Endothelial cell of umbilical vein (primary cell): ENCODE measurements at regions not wholly inside any gene's neighbourhood (a gene's known extent, or its start where the extent isn't known, plus 50 kb on each side); places are given as distances from the start of the nearest gene placed in this dataset.

ENCODE experiments used
- BruUV-seq: library from RNA; stranded (reverse); fragments of 400-500 nt; replicated peaks from 2 replicates; lab custom pipeline; 2021; lab: Mats Ljungman, UMichigan
- CTCF ChIA-PET: fragments of 300-600, 350-600 bp; sonication (Branson Sonifier 250); formaldehyde crosslinking; loops from one replicate; lab custom pipeline; 2021; ENCODE audit warnings: antibody characterized with exemption, inconsistent platforms; lab: Charles Lee
- POLR2A ChIA-PET: fragments of 300-600, 350-600 bp; sonication (Branson Sonifier 250); formaldehyde crosslinking; loops from one replicate; lab custom pipeline; 2021; ENCODE audit warnings: antibody characterized with exemption, inconsistent platforms; lab: Charles Lee
- DNase-seq: peaks from one replicate; pipeline ENCODE4 v3.0.0-alpha.2; 2011; ENCODE audit warnings: low read depth, low spot score
- FAIRE-seq: peaks from 2 replicates; lab custom pipeline; 2011; peaks lifted over from hg19 to GRCh38; lab: Jason Lieb, UNC
- H2AFZ ChIP-seq: 2 replicates; pipeline ENCODE4 v1.6.0; 2012; ENCODE audit warnings: low read depth, low read length, control low read depth, inconsistent platforms
- H3K27ac ChIP-seq: 2 replicates; pipeline ENCODE4 v1.5.1; 2011; ENCODE audit warnings: low read depth, mild to moderate bottlenecking, control low read depth, low read length, moderate library complexity; ENCODE audit not compliant: insufficient read depth
- H3K27me3 ChIP-seq, 2 experiments: 2 replicates each; pipeline versions ENCODE4 v1.6.0 to v1.6.1; 2011; ENCODE audit warnings: low read length in 2 of 2, mixed read lengths in 1 of 2; ENCODE audit not compliant: control insufficient read depth in 2 of 2, insufficient read depth in 2 of 2
- H3K36me3 ChIP-seq, 2 experiments: 2 replicates in 1 of 2; 3 replicates in 1 of 2; pipeline ENCODE4 v1.5.1; 2011; ENCODE audit warnings: low read length in 2 of 2, mild to moderate bottlenecking in 1 of 2, moderate library complexity in 1 of 2; ENCODE audit not compliant: control insufficient read depth in 2 of 2, insufficient read depth in 2 of 2; ENCODE audit errors: extremely low read depth in 1 of 2
- H3K4me1 ChIP-seq: 3 replicates; pipeline ENCODE4 v1.5.1; 2011; ENCODE audit warnings: mild to moderate bottlenecking, low read length; ENCODE audit not compliant: control insufficient read depth, insufficient read depth; ENCODE audit errors: extremely low read depth
- H3K4me2 ChIP-seq: 2 replicates; pipeline ENCODE4 v1.6.1; 2011; ENCODE audit warnings: low read length, control low read depth, mixed read lengths; ENCODE audit not compliant: insufficient read depth
- H3K4me3 ChIP-seq, 3 experiments: fragments of 200-600 bp in 1 of 3; sonication (generic), shearing (Covaris generic) in 1 of 3; replicated peaks in 1 of 3; 2 replicates each; pipeline ENCODE4 v1.5.1; 2011 to 2016; ENCODE audit warnings: control low read depth in 3 of 3, low read length in 3 of 3, mild to moderate bottlenecking in 2 of 3, inconsistent platforms in 1 of 3, low read depth in 1 of 3, moderate library complexity in 1 of 3; ENCODE audit not compliant: insufficient read depth in 1 of 3
- H3K79me2 ChIP-seq: 2 replicates; pipeline ENCODE4 v1.6.0; 2012; ENCODE audit warnings: low read length, inconsistent platforms; ENCODE audit not compliant: control insufficient read depth, insufficient read depth
- H3K9ac ChIP-seq: replicated peaks from 2 replicates; pipeline ENCODE3; 2011; ENCODE audit warnings: low read length, control low read depth; ENCODE audit not compliant: insufficient read depth; ENCODE audit errors: extremely low read depth
- H3K9me1 ChIP-seq: replicated peaks from 3 replicates; pipeline ENCODE4 v1.6.0; 2011; ENCODE audit warnings: mild to moderate bottlenecking, low read length; ENCODE audit not compliant: control insufficient read depth, insufficient read depth; ENCODE audit errors: extremely low read depth
- H3K9me3 ChIP-seq: replicated peaks from 2 replicates; pipeline ENCODE4 v1.5.1; 2012; ENCODE audit warnings: low read length, inconsistent platforms; ENCODE audit not compliant: control insufficient read depth, insufficient read depth
- H4K20me1 ChIP-seq: replicated peaks from 2 replicates; pipeline ENCODE3; 2011; ENCODE audit warnings: mild to moderate bottlenecking, low read length; ENCODE audit not compliant: control insufficient read depth, insufficient read depth; ENCODE audit errors: extremely low read depth
- CTCF ChIP-seq, 2 donors: IDR thresholded peaks; 1 replicate in 1 of 2; 2 replicates in 1 of 2; pipeline ENCODE4 v1.5.1; 2011; ENCODE audit warnings: low read length in 2 of 2, mild to moderate bottlenecking in 2 of 2, moderate library complexity in 2 of 2, control low read depth in 1 of 2, inconsistent platforms in 1 of 2, low read depth in 1 of 2; ENCODE audit not compliant: insufficient read depth in 1 of 2; ENCODE audit errors: extremely low read depth in 1 of 2
- EZH2 ChIP-seq: IDR thresholded peaks from 2 replicates; pipeline ENCODE4 v1.6.1; 2012; ENCODE audit warnings: borderline replicate concordance, low read depth, mild to moderate bottlenecking, moderate library complexity, low read length, inconsistent platforms; ENCODE audit not compliant: severe bottlenecking
- FOS ChIP-seq: IDR thresholded peaks from 2 replicates; pipeline ENCODE4 v1.6.1; 2011; ENCODE audit warnings: mild to moderate bottlenecking, low read length, moderate library complexity, borderline replicate concordance; ENCODE audit not compliant: insufficient read depth
- GATA2 ChIP-seq: IDR thresholded peaks from 2 replicates; pipeline ENCODE4 v1.7.0; 2011; ENCODE audit warnings: low read depth, mild to moderate bottlenecking, moderate library complexity, mixed read lengths, low read length; ENCODE audit not compliant: insufficient read length, insufficient read depth
- JUN ChIP-seq: IDR thresholded peaks from 2 replicates; pipeline ENCODE4 v1.6.1; 2011; ENCODE audit warnings: borderline replicate concordance, low read depth; ENCODE audit not compliant: insufficient read length, insufficient read depth
- MAX ChIP-seq: IDR thresholded peaks from 2 replicates; pipeline ENCODE4 v1.6.1; 2011; ENCODE audit not compliant: insufficient read depth, insufficient read length
- MYC ChIP-seq: IDR thresholded peaks from one replicate; pipeline ENCODE4 v1.6.1; 2011; ENCODE audit warnings: mild to moderate bottlenecking, low read depth, low read length
- POLR2A ChIP-seq: IDR thresholded peaks from 2 replicates; pipeline ENCODE4 v1.6.1; 2012; ENCODE audit warnings: low read depth, mild to moderate bottlenecking, control low read depth, low read length
- POLR2AphosphoS5 ChIP-seq: IDR thresholded peaks from 2 replicates; pipeline ENCODE4 v1.6.1; 2012; ENCODE audit warnings: low read depth, mild to moderate bottlenecking, control low read depth, low read length, moderate library complexity; ENCODE audit not compliant: insufficient read depth
- dilution Hi-C: fragments of 300-500 bp; cut with MboI; formaldehyde crosslinking; loops from one replicate; pipeline ENCODE4 v1.15.0; 2019; ENCODE audit warnings: low sequenced_read_pairs; ENCODE audit not compliant: extremely low pct_ligation_motif_present
- intact Hi-C: fragments of 100-400 bp; cut with micrococcal nuclease; formaldehyde crosslinking; loops from one replicate; pipeline ENCODE4 v1.10.0; 2022

GRCh38 chr15:95009635-95010034 is 778.3 kb downstream of the MCTP2 start:
- no peaks in the 10 kb centered on the region for H3K36me3 ChIP-seq
- ChIA-PET POLR2A (interaction anchor here (0.6 kb wide), 1 partner anchor 8 kb away, joined by 4 read pairs; no protein-coding TSS in a partner anchor), CTCF (interaction anchor here (1.3 kb wide), 1 partner anchor 339 kb away, joined by 4 read pairs; no protein-coding TSS in a partner anchor)
- no peak overlapping the region for H3K9ac ChIP-seq
- TF ChIP-seq POLR2AphosphoS5 (no peak), MYC (no peak), FOS (no peak), CTCF (IDR thresholded peaks at IDR 0.05; ENCODE audit: extremely low read depth in 1 of 2, insufficient read depth in 1 of 2, low read depth in 1 of 2, low read length in 2 of 2) (no peak), POLR2A (no peak), JUN (no peak), EZH2 (no peak), MAX (no peak), GATA2 (no peak)
- H3K9me1 ChIP-seq = no peaks in the 10 kb centered on the region
- H4K20me1 ChIP-seq = no peaks in the 10 kb centered on the region
- H3K79me2 ChIP-seq = no peaks in the 10 kb centered on the region
- H2AFZ ChIP-seq = no peak overlapping the region
- H3K4me1 ChIP-seq = no peaks in the 10 kb centered on the region
- H3K4me2 ChIP-seq = no peak overlapping the region
- BruUV-seq = no TSS peak
- no peak for FAIRE-seq
- no peaks in the 10 kb centered on the region for H3K27me3 ChIP-seq
- no peaks in the 10 kb centered on the region for H3K9me3 ChIP-seq
- H3K27ac ChIP-seq = no peak overlapping the region
- no peak for DNase-seq
- intact Hi-C loops (no loop called here), dilution Hi-C loops (no loop called here)
- no peak overlapping the region for H3K4me3 ChIP-seq
